GM12878 (cell line): ENCODE measurements at regions not wholly inside any gene's neighbourhood (a gene's known extent, or its start where the extent isn't known, plus 50 kb on each side); places are given as distances from the start of the nearest gene placed in this dataset.

Experiments
- ATAC-seq: fragments of 200-7000 bp; cut with Tn5 transposase; 3 replicates; pipeline ENCODE4 v1.9.1; 2020; ENCODE audit warnings: mild to moderate bottlenecking, moderate library complexity
- BruUV-seq: library from RNA; stranded (reverse); fragments of 400-500 nt; replicated peaks from 2 replicates; lab custom pipeline; 2021; lab: Mats Ljungman, UMichigan
- CTCF ChIA-PET: fragments of 300-600 bp; sonication (Branson Sonifier 250); formaldehyde crosslinking; extraction: SDS; loops from one replicate; lab custom pipeline; 2021; ENCODE audit warnings: inconsistent platforms; lab: Yijun Ruan, JAX
- POLR2A ChIA-PET: fragments of 350-600 bp; formaldehyde crosslinking; extraction: SDS; loops from one replicate; lab custom pipeline; 2021; ENCODE audit warnings: inconsistent platforms; lab: Charles Lee
- RAD21 ChIA-PET: fragments of 300-600 bp; sonication (Branson Sonifier 250); formaldehyde crosslinking; loops from one replicate; lab custom pipeline; 2023; ENCODE audit warnings: antibody characterized with exemption; ENCODE audit not compliant: unreplicated experiment; lab: Charles Lee
- SMC1A ChIA-PET: fragments of 300-600 bp; sonication (Branson Sonifier 250); formaldehyde crosslinking; loops from one replicate; lab custom pipeline; 2023; ENCODE audit not compliant: unreplicated experiment, uncharacterized antibody; lab: Charles Lee
- DNase-seq: peaks from one replicate; pipeline ENCODE4 v3.0.0-alpha.2; 2011; ENCODE audit warnings: low read depth, low spot score
- FAIRE-seq: peaks from 3 replicates; lab custom pipeline; 2011; peaks lifted over from hg19 to GRCh38; lab: Jason Lieb, UNC
- H2AFZ ChIP-seq: 2 replicates; pipeline ENCODE4 v1.6.0; 2011; ENCODE audit warnings: low read depth, low read length, control low read depth; ENCODE audit not compliant: control insufficient read depth
- H3K27ac ChIP-seq: 2 replicates; pipeline ENCODE4 v1.5.1; 2011; ENCODE audit warnings: control low read depth; ENCODE audit not compliant: control insufficient read depth, insufficient read depth
- H3K27me3 ChIP-seq, 2 experiments: replicated peaks in 1 of 2; 2 replicates each; pipeline versions ENCODE4 v1.6.0 to v1.6.1; 2011; ENCODE audit warnings: low read length in 1 of 2; ENCODE audit not compliant: control insufficient read depth in 2 of 2, insufficient read depth in 2 of 2
- H3K36me3 ChIP-seq, 2 experiments: 2 replicates each; pipeline ENCODE4 v1.5.1; 2011; ENCODE audit warnings: low read length in 1 of 2; ENCODE audit not compliant: control insufficient read depth in 2 of 2, insufficient read depth in 2 of 2
- H3K4me1 ChIP-seq: 2 replicates; pipeline ENCODE4 v1.6.1; 2011; ENCODE audit warnings: mild to moderate bottlenecking, low read length, moderate library complexity, mixed read lengths; ENCODE audit not compliant: control insufficient read depth, insufficient read depth
- H3K4me2 ChIP-seq: 2 replicates; pipeline ENCODE4 v1.6.0; 2011; ENCODE audit warnings: control low read depth; ENCODE audit not compliant: control insufficient read depth, insufficient read depth
- H3K4me3 ChIP-seq: fragments of 200-600 bp; sonication (generic); 2 replicates; pipeline ENCODE4 v1.5.1; 2016
- H3K79me2 ChIP-seq: 2 replicates; pipeline ENCODE4 v1.6.0; 2011; ENCODE audit warnings: low read length; ENCODE audit not compliant: control insufficient read depth, insufficient read depth
- H3K9ac ChIP-seq: 2 replicates; pipeline ENCODE4 v1.8.0; 2011; ENCODE audit warnings: low read length, control low read depth, mixed read lengths; ENCODE audit not compliant: control insufficient read depth, insufficient read depth
- H3K9me3 ChIP-seq: replicated peaks from 3 replicates; pipeline ENCODE4 v1.5.1; 2011; ENCODE audit warnings: mild to moderate bottlenecking, low read length; ENCODE audit not compliant: control insufficient read depth, insufficient read depth
- H4K20me1 ChIP-seq: 2 replicates; pipeline ENCODE4 v1.6.0; 2011; ENCODE audit not compliant: control insufficient read depth, insufficient read depth
- CBX3 ChIP-seq: fragments of 200-600 bp; sonication (generic); IDR thresholded peaks from 2 replicates; pipeline ENCODE4 v1.6.1; 2016; ENCODE audit warnings: low read depth, borderline replicate concordance
- CHD2 ChIP-seq: IDR thresholded peaks from 2 replicates; pipeline ENCODE4 v1.6.1; 2011; ENCODE audit warnings: low read depth, low read length, improper control_type of control experiment, borderline replicate concordance
- CREB1 ChIP-seq: IDR thresholded peaks from 2 replicates; pipeline ENCODE4 v1.6.1; 2012; ENCODE audit warnings: low read depth, mild to moderate bottlenecking, inconsistent platforms
- CUX1 ChIP-seq: IDR thresholded peaks from 2 replicates; pipeline ENCODE4 v1.6.1; 2012; ENCODE audit warnings: improper control_type of control experiment, low read depth, low read length; ENCODE audit not compliant: insufficient replicate concordance
- EED ChIP-seq: sonication (generic); IDR thresholded peaks from 2 replicates; pipeline ENCODE4 v1.6.1; 2016; ENCODE audit warnings: antibody characterized with exemption, low read depth
- JUND ChIP-seq: IDR thresholded peaks from 2 replicates; pipeline ENCODE4 v1.6.1; 2012; ENCODE audit warnings: low read depth, mild to moderate bottlenecking, low read length, improper control_type of control experiment, moderate library complexity
- KDM1A ChIP-seq: fragments of 200-600 bp; sonication (generic); IDR thresholded peaks from 2 replicates; pipeline ENCODE4 v1.6.1; 2016; ENCODE audit warnings: borderline replicate concordance
- MEF2A ChIP-seq: IDR thresholded peaks from 2 replicates; pipeline ENCODE4 v1.6.1; 2011; ENCODE audit warnings: low read depth, mild to moderate bottlenecking, low read length, moderate library complexity; ENCODE audit not compliant: insufficient read depth
- MLLT1 ChIP-seq: fragments of 450-650 bp; IDR thresholded peaks from 2 replicates; pipeline ENCODE4 v1.6.1; 2016; ENCODE audit warnings: mild to moderate bottlenecking
- MTA3 ChIP-seq: IDR thresholded peaks from 2 replicates; pipeline ENCODE4 v1.6.1; 2012; ENCODE audit warnings: low read length, inconsistent platforms, borderline replicate concordance
- NR2F1 ChIP-seq: fragments of 450-650 bp; conservative IDR thresholded peaks from 2 replicates; pipeline ENCODE4 v1.6.1; 2017; ENCODE audit warnings: mild to moderate bottlenecking
- POLR2AphosphoS2 ChIP-seq: IDR thresholded peaks from 2 replicates; pipeline ENCODE4 v1.6.1; 2011; ENCODE audit warnings: low read depth, mild to moderate bottlenecking, low read length, improper control_type of control experiment, moderate library complexity
- RAD51 ChIP-seq: fragments of 450-650 bp; IDR thresholded peaks from 2 replicates; pipeline ENCODE4 v1.6.1; 2016; ENCODE audit warnings: moderate library complexity, mild to moderate bottlenecking, inconsistent platforms
- SP1 ChIP-seq: IDR thresholded peaks from one replicate; pipeline ENCODE4 v1.6.1; 2011; ENCODE audit warnings: low read depth, low read length
- SREBF2 ChIP-seq: IDR thresholded peaks from 2 replicates; pipeline ENCODE4 v1.6.1; 2012; ENCODE audit warnings: mild to moderate bottlenecking, low read length
- SUZ12 ChIP-seq: fragments of 200-600 bp; sonication (generic); IDR thresholded peaks from one replicate; pipeline ENCODE4 v1.6.1; 2018; ENCODE audit warnings: antibody characterized with exemption, mild to moderate bottlenecking; ENCODE audit not compliant: unreplicated experiment
- USF2 ChIP-seq: IDR thresholded peaks from 2 replicates; pipeline ENCODE4 v1.6.1; 2011; ENCODE audit warnings: low read depth, low read length, improper control_type of control experiment, borderline replicate concordance
- ZBED1 ChIP-seq: IDR thresholded peaks from 2 replicates; pipeline ENCODE4 v1.6.1; 2016; ENCODE audit warnings: borderline replicate concordance
- ZNF207 ChIP-seq: fragments of 450-650 bp; IDR thresholded peaks from 2 replicates; pipeline ENCODE4 v1.6.1; 2014; ENCODE audit warnings: antibody characterized with exemption, mild to moderate bottlenecking, borderline replicate concordance
- WGBS: methylation state at CpG from one replicate; pipeline ENCODE4 v1.1.6; 2016; ENCODE audit warnings: low lambda C conversion rate; ENCODE audit not compliant: insufficient replicate concordance, insufficient coverage; ENCODE audit errors: missing lambda C conversion rate; 5-methylcytosine and 5-hydroxymethylcytosine counted together
- in situ Hi-C: fragments of 300-500 bp; cut with MboI; formaldehyde crosslinking; loops from 9 replicates; pipeline ENCODE4 v1.14.3; 2018; ENCODE audit warnings: mixed read lengths
- intact Hi-C: fragments of 100-400 bp; cut with micrococcal nuclease; formaldehyde crosslinking; loops from one replicate; pipeline ENCODE4 v1.14.2; 2022; ENCODE audit not compliant: unreplicated experiment

- H2AFZ ChIP-seq, result no peak overlapping the region
- H3K36me3 ChIP-seq, result no peaks in the 10 kb centered on the region
- BruUV-seq, result no TSS peak
- RAD21 ChIA-PET, result no interaction called here
- peaks cover 4% of the 10 kb centered on the region; the same call in 1 of the 2 replicates for H3K4me1 ChIP-seq
- no peaks in the 10 kb centered on the region for H4K20me1 ChIP-seq
- CTCF ChIA-PET, result no interaction called here
- in situ Hi-C loops (no loop called here), intact Hi-C loops (no loop called here)
- no peak overlapping the region for H3K9ac ChIP-seq
- DNase-seq (no peak), FAIRE-seq (no peak), ATAC-seq (no peak)
- POLR2A ChIA-PET, result no interaction called here
- 55% methylated on average over 2 of the region's 2 CpGs for WGBS
- no peaks in the 10 kb centered on the region for H3K79me2 ChIP-seq
- no peak overlapping the region for H3K4me3 ChIP-seq
- no peaks in the 10 kb centered on the region for H3K9me3 ChIP-seq
- TF ChIP-seq CREB1 (no peak), SP1 (no peak), ZNF207 (no peak), MEF2A (no peak), RAD51 (no peak), CBX3 (no peak), EED (no peak), SUZ12 (no peak), POLR2AphosphoS2 (no peak), MTA3 (no peak), SREBF2 (no peak), USF2 (no peak), CUX1 (no peak), JUND (no peak), ZBED1 (no peak), NR2F1 (no peak), KDM1A (no peak), CHD2 (no peak), MLLT1 (no peak)
- no peaks in the 10 kb centered on the region for H3K27me3 ChIP-seq
- H3K27ac ChIP-seq, result no peak overlapping the region
- SMC1A ChIA-PET, result interaction anchor here (1.0 kb wide), 1 partner anchor 10 kb away, joined by 3 read pairs; no protein-coding TSS in a partner anchor
- no peak overlapping the region for H3K4me2 ChIP-seq
Observed at GRCh38 chr2:145775591-145775990, 1255.7 kb upstream of the ZEB2 start.
